Stimulated activated CD4-positive, alpha-beta T cell treated with anti-CD3 and anti-CD28 coated beads, Interleukin-12 subunit alpha, Interleukin-12 subunit beta, amount 100 ng/mL, for 48 hours (primary cell): ENCODE measurements at regions not wholly inside any gene's neighbourhood (a gene's known extent, or its start where the extent isn't known, plus 50 kb on each side); places are given as distances from the start of the nearest gene placed in this dataset.

Source experiments
- DNase-seq, 3 donors: peaks; one replicate each; pipeline ENCODE4 v3.0.0-alpha.2; 2020; ENCODE audit warnings: low read depth in 2 of 3, low spot score in 1 of 3

GRCh38 chr13:80591976-80592740 is 251.2 kb upstream of the SPRY2 start:
- DNase-seq, result no peak

- DNase-seq, result no peak
Observed at GRCh38 chr13:80590551-80590950, 249.6 kb upstream of the SPRY2 start.

GRCh38 chr13:80586356-80586755 is 245.4 kb upstream of the SPRY2 start:
- no peak for DNase-seq

- no peak for DNase-seq
Observed at GRCh38 chr13:80585531-80585930, 244.6 kb upstream of the SPRY2 start.

GRCh38 chr13:80584785-80585184 is 243.9 kb upstream of the SPRY2 start:
- no peak for DNase-seq

- DNase-seq, result no peak
Observed at GRCh38 chr13:80584306-80584705, 243.4 kb upstream of the SPRY2 start.

GRCh38 chr13:80577926-80578670 is 237.2 kb upstream of the SPRY2 start:
- DNase-seq, result no peak

GRCh38 chr13:80577285-80577684 is 236.4 kb upstream of the SPRY2 start:
- DNase-seq, result no peak

GRCh38 chr13:80574113-80574850 is 233.4 kb upstream of the SPRY2 start:
- no peak for DNase-seq

GRCh38 chr13:80572923-80573316 is 232.0 kb upstream of the SPRY2 start:
- no peak for DNase-seq

- DNase-seq, result no peak
Observed at GRCh38 chr13:80572308-80572922, 231.5 kb upstream of the SPRY2 start.

GRCh38 chr13:80571346-80572307 is 230.7 kb upstream of the SPRY2 start:
- no peak for DNase-seq

- no peak for DNase-seq
Observed at GRCh38 chr13:80563439-80563838, 222.5 kb upstream of the SPRY2 start.

GRCh38 chr13:80562433-80563156 is 221.7 kb upstream of the SPRY2 start:
- DNase-seq, result no peak

GRCh38 chr13:80560609-80561008 is 219.7 kb upstream of the SPRY2 start:
- no peak for DNase-seq

- DNase-seq, result no peak
Observed at GRCh38 chr13:80559944-80560343, 219.0 kb upstream of the SPRY2 start.

- DNase-seq, result no peak
Observed at GRCh38 chr13:80558074-80558473, 217.1 kb upstream of the SPRY2 start.

GRCh38 chr13:80555796-80556678 is 215.1 kb upstream of the SPRY2 start:
- no peak for DNase-seq
